ENCODE measurements at regions not wholly inside any gene's neighbourhood (a gene's known extent, or its start where the extent isn't known, plus 50 kb on each side); places are given as distances from the start of the nearest gene placed in this dataset.

GRCh38 chr3:137471558-137472204, 292.4 kb upstream of the SOX14 start:
- TF ChIP-seq CTCF (IDR thresholded peaks at IDR 0.05; ENCODE audit: insufficient read depth, low read depth, low read length) (no peak), EZH2 (IDR thresholded peaks at IDR 0.05; ENCODE audit: insufficient read depth, low read length) (no peak)
